HG02938 (cell line): ENCODE measurements at regions not wholly inside any gene's neighbourhood (a gene's known extent, or its start where the extent isn't known, plus 50 kb on each side); places are given as distances from the start of the nearest gene placed in this dataset.
"Not testable (repeated sequence)": the region's sequence is repeated elsewhere in the genome, so short reads cannot be mapped to it uniquely, and the experiment has no call there.

Experiments used
- ATAC-seq: cut with Tn5 transposase; IDR thresholded peaks from one replicate; pipeline ENCODE4 v1.9.1; 2021; ENCODE audit warnings: mild to moderate bottlenecking, moderate library complexity; ENCODE audit not compliant: unreplicated experiment

GRCh38 chr9:64370344-64370743 lies 914.7 kb downstream of the FOXD4L5 start:
- not testable (repeated sequence) for ATAC-seq

- ATAC-seq, result not testable (repeated sequence)
These were observed 915.4 kb downstream of the FOXD4L5 start for GRCh38 chr9:64369644-64370043.

- peak; percentile 98 for ATAC-seq
These were observed 915.9 kb downstream of the FOXD4L5 start for GRCh38 chr9:64369114-64369513.

- ATAC-seq, result not testable (repeated sequence)
These were observed 916.4 kb downstream of the FOXD4L5 start for GRCh38 chr9:64368644-64368942.

- not testable (repeated sequence) for ATAC-seq
These were observed 917.0 kb downstream of the FOXD4L5 start for GRCh38 chr9:64367826-64368643.
